Activated CD8-positive, alpha-beta memory T cell treated with anti-CD3 and anti-CD28 coated beads for 36 hours (primary cell): ENCODE measurements at regions not wholly inside any gene's neighbourhood (a gene's known extent, or its start where the extent isn't known, plus 50 kb on each side); places are given as distances from the start of the nearest gene placed in this dataset.

Experiments used
- CTCF ChIA-PET: fragments of 350-600 bp; sonication (Branson Sonifier 250); formaldehyde crosslinking; loops from one replicate; lab custom pipeline; 2021; ENCODE audit warnings: antibody characterized with exemption; lab: Charles Lee
- POLR2A ChIA-PET: fragments of 350-600 bp; sonication (Branson Sonifier 250); formaldehyde crosslinking; loops from one replicate; lab custom pipeline; 2021; ENCODE audit warnings: antibody characterized with exemption; lab: Charles Lee

GRCh38 chr4:3655963-3656362 lies 110.2 kb upstream of the ADRA2C start:
- POLR2A ChIA-PET: no interaction called here
- CTCF ChIA-PET: no interaction called here

- CTCF ChIA-PET: no interaction called here
- POLR2A ChIA-PET: no interaction called here
Observed at GRCh38 chr4:3655485-3655884, 110.7 kb upstream of the ADRA2C start.

- POLR2A ChIA-PET: no interaction called here
- CTCF ChIA-PET: no interaction called here
Observed at GRCh38 chr4:3654036-3654807, 112.0 kb upstream of the ADRA2C start.

- POLR2A ChIA-PET: no interaction called here
- CTCF ChIA-PET: no interaction called here
Observed at GRCh38 chr4:3652586-3652985, 113.6 kb upstream of the ADRA2C start.

GRCh38 chr4:3651267-3651845 lies 114.8 kb upstream of the ADRA2C start:
- POLR2A ChIA-PET: no interaction called here
- CTCF ChIA-PET: no interaction called here

GRCh38 chr4:3649491-3649890 lies 116.7 kb upstream of the ADRA2C start:
- ChIA-PET POLR2A (no interaction called here), CTCF (no interaction called here)

GRCh38 chr4:3648731-3649130 lies 116.5 kb upstream of the LRPAP1 start:
- ChIA-PET POLR2A (no interaction called here), CTCF (no interaction called here)

GRCh38 chr4:3648195-3648594 lies 116.0 kb upstream of the LRPAP1 start:
- POLR2A ChIA-PET: no interaction called here
- CTCF ChIA-PET: no interaction called here

- POLR2A ChIA-PET: no interaction called here
- CTCF ChIA-PET: no interaction called here
Observed at GRCh38 chr4:3647421-3647820, 115.2 kb upstream of the LRPAP1 start.

GRCh38 chr4:3645711-3646679 lies 113.8 kb upstream of the LRPAP1 start:
- ChIA-PET CTCF (no interaction called here), POLR2A (no interaction called here)

- CTCF ChIA-PET: no interaction called here
Observed at GRCh38 chr4:3644849-3645627, 112.8 kb upstream of the LRPAP1 start.

GRCh38 chr4:3643518-3644433 lies 111.6 kb upstream of the LRPAP1 start:
- ChIA-PET POLR2A (no interaction called here), CTCF (no interaction called here)

More at GRCh38 chr4:3644849-3645627, 112.8 kb upstream of the LRPAP1 start:
- POLR2A ChIA-PET: no interaction called here

- CTCF ChIA-PET: no interaction called here
- POLR2A ChIA-PET: no interaction called here
Observed at GRCh38 chr4:3642806-3643517, 110.7 kb upstream of the LRPAP1 start.

GRCh38 chr4:3642056-3642630 lies 109.9 kb upstream of the LRPAP1 start:
- CTCF ChIA-PET: no interaction called here
- POLR2A ChIA-PET: no interaction called here

- CTCF ChIA-PET: no interaction called here
Observed at GRCh38 chr4:3641501-3641900, 109.3 kb upstream of the LRPAP1 start.

GRCh38 chr4:3640587-3640962 lies 108.4 kb upstream of the LRPAP1 start:
- ChIA-PET POLR2A (no interaction called here), CTCF (no interaction called here)

More at GRCh38 chr4:3641501-3641900, 109.3 kb upstream of the LRPAP1 start:
- POLR2A ChIA-PET: no interaction called here
